Dedifferentiated amniotic fluid mesenchymal stem cell (primary cell): ENCODE measurements at regions not wholly inside any gene's neighbourhood (a gene's known extent, or its start where the extent isn't known, plus 50 kb on each side); places are given as distances from the start of the nearest gene placed in this dataset.
"Not testable (repeated sequence)": the region's sequence is repeated elsewhere in the genome, so short reads cannot be mapped to it uniquely, and the experiment has no call there.

Experiments
- DNase-seq: peaks from one replicate; pipeline ENCODE4 v3.0.0-alpha.2; 2016; ENCODE audit errors: extremely low spot score

DNA sequence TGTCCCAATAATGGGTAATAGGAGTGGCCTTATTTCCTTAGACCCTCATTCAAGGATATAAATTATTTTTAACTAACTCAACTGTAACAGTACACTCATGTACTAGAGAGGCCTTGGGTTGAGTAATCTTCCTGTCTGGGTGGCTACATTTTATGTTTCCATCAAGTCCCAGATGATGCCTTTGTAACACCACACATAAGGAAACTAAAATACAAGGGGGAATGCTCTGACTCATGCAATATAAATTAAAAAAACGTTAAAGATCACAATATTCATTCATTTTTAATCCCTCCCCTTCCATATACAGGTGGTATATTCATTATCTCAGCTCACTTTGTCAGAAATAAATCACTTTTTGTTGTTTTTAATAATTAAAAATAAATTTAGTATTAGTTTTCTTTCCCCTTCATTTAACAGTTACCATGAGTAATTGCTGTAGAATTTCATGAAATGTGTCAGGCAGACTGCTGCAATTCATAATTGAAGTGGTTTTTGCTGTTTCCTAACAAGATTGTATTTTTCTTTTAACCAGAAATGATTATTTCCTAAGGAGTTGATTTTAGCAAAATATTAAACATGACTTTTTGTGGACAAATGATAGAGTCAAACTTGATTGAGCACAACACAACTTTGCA is 1403.6 kb downstream of the SUCLG1 start:
- DNase-seq: peak; percentile 63

DNA sequence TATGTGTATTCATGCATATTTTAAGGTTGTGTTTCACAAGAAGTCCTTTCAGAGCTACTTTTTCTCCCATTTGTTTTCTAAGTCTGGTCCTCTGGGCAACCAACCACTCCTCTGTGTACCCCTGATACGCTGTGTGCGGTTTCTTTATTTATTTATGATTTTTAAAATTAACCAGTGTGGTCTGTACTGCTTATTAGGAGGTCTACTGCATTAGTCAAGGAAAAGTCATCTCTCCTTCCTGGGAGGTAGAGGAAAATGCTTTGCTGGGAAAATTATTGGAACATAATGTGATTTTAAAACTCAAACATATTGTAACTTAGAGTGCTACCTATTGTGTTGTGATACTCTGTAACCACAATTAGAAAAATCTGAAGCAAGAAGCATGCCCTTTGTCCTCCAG is 1404.3 kb downstream of the SUCLG1 start:
- no peak for DNase-seq

DNA sequence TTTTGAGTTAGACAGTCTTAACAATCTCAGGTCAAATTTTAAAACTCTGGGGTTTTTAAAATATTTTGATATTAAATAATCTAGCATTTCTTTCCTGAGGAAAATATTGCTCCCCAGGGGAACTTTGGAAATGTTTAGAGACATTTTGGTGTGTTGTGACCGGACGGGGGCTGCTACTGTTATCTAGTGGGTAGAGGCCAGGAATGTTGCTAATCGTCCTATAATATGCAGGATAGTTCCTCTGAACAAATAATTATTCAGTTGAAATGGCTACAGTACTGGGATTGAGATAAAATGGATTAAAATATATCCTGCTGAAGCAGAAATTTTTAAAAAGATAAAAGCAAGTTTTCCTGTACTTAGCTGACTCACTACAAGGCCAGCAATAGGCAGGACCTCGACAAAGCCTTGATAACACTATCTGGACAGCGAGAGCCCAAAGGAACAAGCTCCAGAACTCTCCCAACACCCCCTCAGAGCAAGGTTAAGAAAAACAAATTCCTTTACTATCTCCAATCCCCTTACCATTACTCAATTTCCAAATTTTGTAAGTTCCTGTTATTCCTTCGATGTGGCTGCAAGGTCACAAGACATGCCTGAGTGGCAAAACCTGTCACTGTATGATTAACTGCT is 1407.4 kb downstream of the SUCLG1 start:
- no peak for DNase-seq

- no peak for DNase-seq
Observed at GRCh38 chr2:83042053-83042452, 1417.0 kb downstream of the SUCLG1 start.

DNA sequence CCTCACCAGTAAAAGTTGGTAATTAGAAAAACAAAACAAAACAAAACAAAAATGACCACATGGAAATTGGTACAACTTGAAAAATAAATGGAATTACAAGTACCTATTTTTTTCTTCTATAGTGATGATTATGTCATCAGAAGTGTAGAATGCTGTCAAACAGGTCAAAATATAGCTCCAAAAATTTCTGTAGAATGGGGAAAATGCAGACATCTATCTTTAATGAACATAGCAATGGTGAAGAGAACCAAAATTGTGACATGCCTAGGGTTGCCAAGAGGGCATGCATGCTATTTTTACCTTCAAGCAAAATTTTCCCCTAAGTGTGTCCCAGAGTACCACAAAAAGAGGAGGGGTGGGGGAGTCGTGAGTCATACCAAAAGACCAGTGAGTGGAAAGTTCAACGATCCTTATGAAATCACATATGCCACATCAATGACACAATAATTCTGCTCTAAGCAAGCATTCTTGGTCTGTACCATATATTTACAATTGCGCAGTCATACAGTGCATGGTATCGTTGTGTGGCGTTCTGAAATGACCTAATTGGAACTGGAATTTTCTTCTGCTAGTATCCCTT is 1436.4 kb downstream of the SUCLG1 start:
- no peak for DNase-seq

DNA sequence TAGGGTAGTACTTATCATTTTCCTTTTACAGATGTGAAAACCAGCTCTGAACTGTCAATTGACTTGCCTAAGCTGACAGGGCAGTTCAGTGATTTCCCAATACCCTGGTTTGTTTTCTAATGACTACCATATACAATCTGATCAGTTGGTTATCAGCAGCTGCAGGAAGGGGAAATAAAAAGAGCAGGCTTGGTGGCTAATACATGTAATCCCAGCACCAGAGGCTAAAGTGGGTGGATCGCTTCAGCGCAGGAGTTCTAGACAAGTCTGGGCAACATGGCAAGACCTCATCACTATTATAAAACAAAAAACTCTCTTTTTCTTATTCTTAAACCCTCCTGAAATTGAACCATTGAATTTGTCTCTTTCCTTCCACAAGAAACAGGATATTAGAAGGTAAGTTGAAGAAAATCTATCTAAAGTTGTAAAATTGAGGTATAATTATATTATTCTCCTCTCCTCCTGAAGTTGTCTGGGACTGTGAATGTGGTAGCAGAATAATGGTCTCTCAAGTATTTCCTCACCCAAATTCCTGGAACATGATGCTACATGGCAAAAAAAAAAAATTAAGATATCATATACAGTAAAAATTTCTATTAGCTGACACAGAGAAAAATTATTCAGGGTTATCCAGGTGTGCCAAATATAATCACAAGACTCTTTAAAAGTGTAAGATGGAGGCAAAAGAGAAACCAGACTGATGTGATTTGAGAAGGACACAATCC is 1441.6 kb downstream of the SUCLG1 start:
- DNase-seq: no peak

- no peak for DNase-seq
Observed at GRCh38 chr2:83016343-83017110, 1442.6 kb downstream of the SUCLG1 start.

- no peak for DNase-seq
Observed at GRCh38 chr2:83015900-83016299, 1443.2 kb downstream of the SUCLG1 start.

DNA sequence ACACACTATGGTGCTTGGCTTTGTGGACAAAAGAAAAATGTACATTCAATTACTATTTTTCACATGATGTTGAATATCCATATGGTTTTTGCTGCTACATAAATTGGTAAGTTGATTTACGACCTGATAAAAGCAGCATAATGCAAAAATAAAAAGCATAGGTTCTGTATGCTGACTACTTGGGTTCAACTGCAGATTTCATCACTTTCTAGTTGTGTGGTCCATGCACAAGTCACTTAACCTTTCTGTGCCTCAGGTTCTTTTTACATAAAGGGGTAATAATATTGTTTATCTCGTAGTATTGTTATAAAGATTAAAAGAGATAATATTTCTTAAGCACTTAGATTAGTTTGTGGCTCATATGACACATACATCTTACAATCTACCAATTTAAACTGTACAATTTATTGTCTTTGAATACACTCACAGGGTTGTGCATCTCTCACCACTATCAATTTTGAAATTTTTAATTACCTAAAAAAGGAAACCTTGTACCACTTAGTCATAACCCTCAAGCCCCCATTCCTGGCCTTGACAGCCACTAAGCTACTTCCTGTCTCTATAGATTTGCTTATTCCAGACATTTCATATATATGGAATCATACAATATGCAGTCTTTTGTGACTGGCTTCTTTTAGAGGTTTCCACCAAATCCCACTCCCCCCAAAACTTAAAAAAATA is 1443.9 kb downstream of the SUCLG1 start:
- no peak for DNase-seq

DNA sequence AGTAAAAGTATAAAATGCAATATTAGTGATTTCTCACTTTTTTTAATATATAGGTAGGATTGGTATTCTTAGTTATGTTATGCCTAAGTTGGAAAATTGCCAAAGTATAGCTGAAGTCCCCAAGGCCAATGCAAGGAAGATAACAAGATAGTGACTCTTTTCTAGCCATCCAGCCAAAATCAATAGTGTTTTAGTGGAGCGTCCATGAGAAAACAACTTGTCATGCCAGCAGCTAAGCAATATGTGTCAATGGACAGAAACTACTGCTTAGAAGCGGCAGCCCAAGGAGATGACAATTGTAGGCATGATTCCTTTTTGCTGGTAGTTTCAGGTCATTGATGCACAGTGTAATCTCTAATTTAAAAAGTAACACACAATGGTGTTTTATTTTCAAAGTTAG is 1444.6 kb downstream of the SUCLG1 start:
- DNase-seq: no peak

DNA sequence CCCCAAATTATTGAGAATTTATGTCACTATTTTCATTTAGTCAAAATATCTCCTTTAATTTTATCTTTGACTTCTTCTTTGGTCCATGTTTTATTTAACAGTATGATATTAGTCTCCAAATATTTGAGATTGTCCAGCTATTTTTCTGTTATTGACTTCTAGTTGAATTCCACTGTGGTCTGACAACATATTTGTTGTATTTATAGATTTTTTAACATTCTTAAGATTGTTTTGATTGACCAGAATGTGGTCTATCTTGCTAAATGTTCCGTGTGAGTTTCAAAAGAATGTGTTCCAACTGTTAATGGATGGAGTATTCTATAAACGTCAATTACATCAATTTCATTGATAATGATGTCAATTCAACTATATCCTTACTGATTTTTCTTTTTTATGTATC is 1452.1 kb downstream of the SUCLG1 start:
- no peak for DNase-seq

DNA sequence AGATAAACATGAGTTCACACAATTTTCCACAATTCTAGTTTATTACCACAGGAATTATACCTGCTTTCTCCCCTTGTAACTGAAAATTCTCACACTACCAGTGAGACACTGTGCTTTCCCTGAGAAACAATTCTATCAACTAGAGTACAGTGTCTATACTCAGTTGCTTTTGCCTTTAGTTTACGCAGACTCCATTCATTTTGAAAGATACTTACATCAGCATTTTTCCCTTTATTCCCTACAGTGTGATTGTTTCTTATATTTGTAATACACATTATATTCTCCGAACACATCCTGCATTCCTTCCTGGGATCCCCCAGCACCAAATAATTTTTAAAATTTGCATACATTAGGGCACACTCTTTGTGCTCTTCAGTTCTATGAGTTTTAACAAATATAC is 1455.5 kb downstream of the SUCLG1 start:
- no peak for DNase-seq

GRCh38 chr2:83002706-83003105 is 1456.4 kb downstream of the SUCLG1 start:
- DNase-seq: no peak

- no peak for DNase-seq
Observed at GRCh38 chr2:82998781-82999180, 1460.3 kb downstream of the SUCLG1 start.

- DNase-seq: no peak
Observed at GRCh38 chr2:82996217-82996616, 1462.9 kb downstream of the SUCLG1 start.

DNA sequence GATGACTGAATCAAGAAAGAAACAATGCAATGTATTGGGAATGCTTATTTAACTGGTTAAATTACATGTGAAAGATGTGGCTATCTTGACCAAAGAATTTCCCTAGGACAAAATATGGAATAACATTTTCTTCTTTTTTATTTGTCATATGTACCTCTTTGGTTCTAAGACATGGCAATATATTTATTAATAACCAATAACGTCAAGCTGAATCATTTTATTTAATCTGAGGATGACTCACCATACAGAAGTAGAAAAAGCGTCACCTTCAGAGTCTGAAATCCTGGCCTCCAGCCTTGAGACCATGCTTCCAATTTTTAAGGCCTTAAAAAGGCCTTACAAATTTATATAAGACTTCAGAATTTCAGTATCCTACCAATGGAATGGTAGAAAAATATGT is 1464.9 kb downstream of the SUCLG1 start:
- DNase-seq: no peak

DNA sequence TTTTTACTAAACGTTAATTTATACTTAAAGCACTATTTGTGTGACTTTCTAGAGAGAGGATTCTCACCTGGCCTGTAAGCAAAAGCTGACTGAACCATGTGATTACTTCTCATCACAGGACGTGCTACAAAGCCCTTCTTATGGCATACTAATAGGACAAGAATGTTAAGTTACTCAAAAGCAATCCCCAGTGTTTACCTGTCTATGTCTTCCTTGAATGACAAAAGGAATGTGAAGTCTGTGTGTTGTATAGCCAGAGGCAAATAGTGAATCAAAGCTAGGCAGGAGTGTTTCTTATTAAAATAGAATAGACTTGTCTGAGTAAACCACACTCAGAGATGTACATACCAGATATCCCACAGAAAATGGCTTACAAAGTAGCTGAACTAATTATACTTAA is 1465.5 kb downstream of the SUCLG1 start:
- no peak for DNase-seq

DNA sequence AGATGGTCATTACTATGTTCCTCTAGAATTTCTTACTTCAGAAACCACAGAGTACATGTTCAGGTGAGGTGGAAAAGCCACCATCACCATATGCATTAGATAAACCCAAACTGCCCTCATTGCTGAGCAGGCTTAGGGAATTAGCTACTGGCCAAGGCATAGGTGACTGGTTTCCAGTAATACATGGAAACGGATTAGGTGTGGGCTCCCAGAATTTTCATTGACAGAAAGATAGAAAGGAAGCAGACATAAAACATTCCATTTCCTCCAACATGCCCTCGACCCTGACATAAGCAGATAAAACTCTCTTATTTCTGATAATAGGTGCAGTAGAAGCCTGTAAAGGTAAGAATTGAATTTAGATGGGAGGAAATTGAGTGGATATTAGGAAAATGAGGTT is 1466.1 kb downstream of the SUCLG1 start:
- DNase-seq: no peak

DNA sequence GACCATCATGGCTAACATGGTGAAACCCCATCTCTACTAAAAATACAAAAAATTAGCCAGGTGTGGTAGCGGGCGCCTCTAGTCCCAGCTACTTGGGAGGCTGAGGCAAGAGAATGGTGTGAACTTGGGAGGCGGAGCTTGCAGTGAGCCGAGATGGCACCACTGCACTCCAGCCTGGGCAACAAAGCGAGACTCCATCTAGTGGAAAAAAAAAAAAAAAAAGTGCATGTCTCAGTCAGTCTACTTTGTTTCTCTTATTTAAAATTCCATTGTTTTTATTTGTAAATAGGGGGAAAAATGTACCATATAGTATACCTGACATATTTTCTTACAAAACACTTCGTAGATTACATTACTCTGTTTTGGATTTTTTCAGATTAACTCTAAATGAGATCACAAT is 1471.4 kb downstream of the SUCLG1 start:
- DNase-seq: not testable (repeated sequence)

DNA sequence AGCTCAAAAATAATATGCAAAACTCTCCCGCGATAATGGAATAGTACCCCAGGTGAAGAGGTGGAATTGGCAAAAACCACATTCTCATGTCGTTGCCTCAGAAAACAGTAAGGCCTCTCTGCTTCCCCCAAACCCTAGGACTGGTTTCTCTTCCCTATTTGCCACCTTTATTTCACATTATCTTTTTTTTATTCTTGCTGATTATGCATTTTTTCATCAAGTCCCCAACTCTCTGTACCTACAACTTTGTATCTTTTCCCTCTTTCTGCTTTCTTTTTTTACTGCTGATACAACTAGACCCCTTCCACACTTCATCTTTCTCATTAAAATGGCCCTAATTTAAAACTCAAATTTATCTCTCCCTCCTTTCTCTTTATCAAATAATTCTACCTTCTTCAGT is 1472.2 kb downstream of the SUCLG1 start:
- no peak for DNase-seq

GRCh38 chr2:82985572-82986197 is 1473.4 kb downstream of the SUCLG1 start:
- no peak for DNase-seq
